A549 (cell line): ENCODE measurements at regions not wholly inside any gene's neighbourhood (a gene's known extent, or its start where the extent isn't known, plus 50 kb on each side); places are given as distances from the start of the nearest gene placed in this dataset.
A peak's percentile ranks its signal among the peaks of the same experiment; 100 is the strongest.

Experiments used
- BHLHE40 ChIP-seq: IDR thresholded peaks from 2 replicates; pipeline ENCODE4 v1.6.1; 2012; ENCODE audit warnings: low read depth, low read length, inconsistent platforms
- CBX2 ChIP-seq: fragments of 200-600 bp; sonication (generic); IDR thresholded peaks from 2 replicates; pipeline ENCODE4 v1.6.1; 2016; ENCODE audit warnings: low read depth, mild to moderate bottlenecking, borderline replicate concordance
- CBX8 ChIP-seq: fragments of 200-600 bp; sonication (generic); IDR thresholded peaks from 2 replicates; pipeline ENCODE4 v1.6.1; 2016
- CHD4 ChIP-seq: fragments of 200-600 bp; sonication (generic); IDR thresholded peaks from 2 replicates; pipeline ENCODE4 v1.6.1; 2016; ENCODE audit warnings: antibody characterized with exemption, mild to moderate bottlenecking, borderline replicate concordance
- EHMT2 ChIP-seq: fragments of 200-600 bp; sonication (generic); IDR thresholded peaks from 2 replicates; pipeline ENCODE4 v1.6.1; 2016; ENCODE audit warnings: antibody characterized with exemption, low read depth, mild to moderate bottlenecking, moderate library complexity
- EP300 ChIP-seq, 2 experiments: fragments of >200 bp; sonication (Bioruptor Twin); formaldehyde crosslinking; IDR thresholded peaks; 2 replicates in 1 of 2; 3 replicates in 1 of 2; pipeline ENCODE4 v1.6.1; 2016 to 2017
- FOSB ChIP-seq: fragments of 250-450 bp; sonication (Bioruptor Pico); IDR thresholded peaks from 2 replicates; pipeline ENCODE4 v1.5.0; 2020; ENCODE audit warnings: mild to moderate bottlenecking, moderate library complexity
- FOSL2 ChIP-seq, 2 experiments: fragments of 450-650 bp in 1 of 2; fragments of >200 bp in 1 of 2; sonication (Bioruptor Twin) in 1 of 2; formaldehyde crosslinking; IDR thresholded peaks; 2 replicates each; pipeline versions ENCODE4 v1.5.0 to v1.6.1; 2016 to 2020; ENCODE audit warnings: mild to moderate bottlenecking in 1 of 2, moderate library complexity in 1 of 2
- GATA3 ChIP-seq: IDR thresholded peaks from 2 replicates; pipeline ENCODE4 v1.6.1; 2012; ENCODE audit warnings: borderline replicate concordance
- HDAC2 ChIP-seq: fragments of 200-600 bp; sonication (generic); IDR thresholded peaks from 2 replicates; pipeline ENCODE4 v1.6.1; 2016
- HOXA7 ChIP-seq: fragments of 250-450 bp; sonication (Bioruptor Pico); IDR thresholded peaks from 2 replicates; pipeline ENCODE4 v1.5.0; 2020; ENCODE audit warnings: mild to moderate bottlenecking, moderate library complexity
- HOXB13 ChIP-seq: fragments of 250-450 bp; sonication (Bioruptor Pico); IDR thresholded peaks from 2 replicates; pipeline ENCODE4 v1.5.0; 2020; ENCODE audit warnings: low read depth, mild to moderate bottlenecking, moderate library complexity
- HOXB5 ChIP-seq: fragments of 250-450 bp; sonication (Bioruptor Pico); IDR thresholded peaks from 2 replicates; pipeline ENCODE4 v1.5.0; 2020; ENCODE audit warnings: mild to moderate bottlenecking, moderate library complexity
- KDM5A ChIP-seq: fragments of 200-600 bp; sonication (generic); IDR thresholded peaks from 2 replicates; pipeline ENCODE4 v1.6.1; 2016; ENCODE audit warnings: antibody characterized with exemption, mild to moderate bottlenecking
- MAZ ChIP-seq: fragments of 150-350 bp; IDR thresholded peaks from 2 replicates; pipeline ENCODE4 v1.6.1; 2014; ENCODE audit warnings: antibody characterized with exemption, low read depth, low read length, borderline replicate concordance
- MYC ChIP-seq: IDR thresholded peaks from 2 replicates; pipeline ENCODE4 v1.6.1; 2012; ENCODE audit warnings: mild to moderate bottlenecking, inconsistent platforms, low read length, improper control_type of control experiment, borderline replicate concordance
- NFE2L2 ChIP-seq: fragments of 150-350 bp; conservative IDR thresholded peaks from 2 replicates; pipeline ENCODE4 v1.6.1; 2014; ENCODE audit warnings: low read length
- PHF8 ChIP-seq: fragments of 200-600 bp; sonication (generic); IDR thresholded peaks from 2 replicates; pipeline ENCODE4 v1.6.1; 2016; ENCODE audit warnings: low read depth, mild to moderate bottlenecking, antibody characterized with exemption, moderate library complexity, borderline replicate concordance
- RAD21 ChIP-seq, 2 experiments: fragments of >200 bp in 1 of 2; sonication (Bioruptor Twin) in 1 of 2; formaldehyde crosslinking in 1 of 2; IDR thresholded peaks in 1 of 2; conservative IDR thresholded peaks in 1 of 2; 2 replicates in 1 of 2; 3 replicates in 1 of 2; pipeline ENCODE4 v1.6.1; 2012 to 2018; ENCODE audit warnings: inconsistent platforms in 1 of 2
- RNF2 ChIP-seq: fragments of 200-600 bp; sonication (generic); IDR thresholded peaks from 2 replicates; pipeline ENCODE4 v1.6.1; 2016; ENCODE audit warnings: low read depth, mild to moderate bottlenecking, antibody characterized with exemption, moderate library complexity, borderline replicate concordance
- SMC3 ChIP-seq: fragments of >200 bp; sonication (Bioruptor Twin); formaldehyde crosslinking; IDR thresholded peaks from 3 replicates; pipeline ENCODE4 v1.6.1; 2018; ENCODE audit warnings: inconsistent platforms
- TFCP2L1 ChIP-seq: fragments of 250-450 bp; sonication (Bioruptor Pico); IDR thresholded peaks from 2 replicates; pipeline ENCODE4 v1.5.0; 2021; ENCODE audit warnings: mild to moderate bottlenecking
- TP53 ChIP-seq: fragments of 250-450 bp; sonication (Bioruptor Pico); IDR thresholded peaks from 2 replicates; pipeline ENCODE4 v1.5.0; 2021; ENCODE audit warnings: mild to moderate bottlenecking, moderate library complexity
- ZFP36 ChIP-seq: fragments of 450-650 bp; IDR thresholded peaks from 2 replicates; pipeline ENCODE4 v1.6.1; 2014; ENCODE audit warnings: borderline replicate concordance; ENCODE audit not compliant: partially characterized antibody
- ZNF302 ChIP-seq: fragments of 250-450 bp; sonication (Bioruptor Pico); IDR thresholded peaks from 2 replicates; pipeline ENCODE4 v1.9.0; 2021; ENCODE audit warnings: inconsistent platforms, mild to moderate bottlenecking, moderate library complexity
- ZSCAN20 ChIP-seq: fragments of 250-450 bp; sonication (Bioruptor Pico); IDR thresholded peaks from 2 replicates; pipeline ENCODE4 v1.8.0; 2022; ENCODE audit warnings: mild to moderate bottlenecking, moderate library complexity
- TF ChIP-seq, protein P1 (sequence below): fragments of >200 bp; sonication (Bioruptor Twin); formaldehyde crosslinking; IDR thresholded peaks from 3 replicates; pipeline ENCODE4 v1.6.1; 2016
- TF ChIP-seq, protein P2 (sequence below): fragments of 250-450 bp; sonication (Bioruptor Pico); IDR thresholded peaks from 2 replicates; pipeline ENCODE4 v1.5.0; 2020; ENCODE audit warnings: low read depth, mild to moderate bottlenecking, moderate library complexity
- TF ChIP-seq, protein P3 (sequence below): fragments of 450-650 bp; IDR thresholded peaks from 2 replicates; pipeline ENCODE4 v1.6.1; 2014; ENCODE audit warnings: antibody characterized with exemption
- TF ChIP-seq, protein P4 (sequence below): IDR thresholded peaks from 2 replicates; pipeline ENCODE4 v1.6.1; 2012
- TF ChIP-seq, protein P5 (sequence below): fragments of 200-600 bp; sonication (generic); IDR thresholded peaks from 2 replicates; pipeline ENCODE4 v1.6.1; 2016; ENCODE audit warnings: antibody characterized with exemption, mild to moderate bottlenecking, moderate library complexity
- TF ChIP-seq, protein P6 (sequence below): fragments of 150-350 bp; IDR thresholded peaks from 2 replicates; pipeline ENCODE4 v1.6.1; 2014; ENCODE audit warnings: low read depth, mild to moderate bottlenecking, low read length
- TF ChIP-seq, protein P7 (sequence below): IDR thresholded peaks from 2 replicates; pipeline ENCODE4 v1.6.1; 2012; ENCODE audit warnings: low read depth, borderline replicate concordance
- TF ChIP-seq, protein P8 (sequence below): IDR thresholded peaks from 2 replicates; pipeline ENCODE4 v1.6.1; 2012

DNA sequence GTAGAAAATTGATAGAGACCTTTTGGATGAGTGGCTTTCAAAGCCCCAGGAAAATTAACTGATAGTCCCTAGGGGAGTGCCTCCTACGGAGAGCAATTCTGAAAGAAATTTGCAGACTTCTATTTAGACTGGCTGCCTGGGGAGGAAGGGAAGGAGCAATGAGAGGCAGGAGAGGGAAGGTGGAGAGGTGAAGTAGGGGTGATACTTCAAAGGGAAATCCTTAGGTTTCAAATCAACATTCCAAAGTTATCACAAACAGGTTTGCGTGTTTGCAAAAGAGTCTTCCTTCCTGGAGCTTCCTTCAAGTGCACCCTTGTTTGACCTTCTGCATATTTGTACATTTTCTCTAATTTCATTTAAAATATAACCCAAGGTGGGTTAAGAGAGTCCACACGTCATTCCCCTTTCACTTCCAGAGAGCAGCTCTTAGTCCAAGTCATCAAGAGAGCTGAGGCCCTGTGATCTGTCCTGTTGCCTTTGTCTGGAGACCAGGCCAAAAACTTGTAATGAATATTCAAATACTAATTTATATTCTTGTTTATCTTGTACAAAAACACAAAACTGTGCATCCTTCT is 157.8 kb downstream of the CLCN4 start (continued):
- TF ChIP-seq, protein P1, sequence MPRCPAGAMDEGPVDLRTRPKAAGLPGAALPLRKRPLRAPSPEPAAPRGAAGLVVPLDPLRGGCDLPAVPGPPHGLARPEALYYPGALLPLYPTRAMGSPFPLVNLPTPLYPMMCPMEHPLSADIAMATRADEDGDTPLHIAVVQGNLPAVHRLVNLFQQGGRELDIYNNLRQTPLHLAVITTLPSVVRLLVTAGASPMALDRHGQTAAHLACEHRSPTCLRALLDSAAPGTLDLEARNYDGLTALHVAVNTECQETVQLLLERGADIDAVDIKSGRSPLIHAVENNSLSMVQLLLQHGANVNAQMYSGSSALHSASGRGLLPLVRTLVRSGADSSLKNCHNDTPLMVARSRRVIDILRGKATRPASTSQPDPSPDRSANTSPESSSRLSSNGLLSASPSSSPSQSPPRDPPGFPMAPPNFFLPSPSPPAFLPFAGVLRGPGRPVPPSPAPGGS: peak; percentile 34; the same call in 1 of the 3 replicates
- TF ChIP-seq, protein P2, sequence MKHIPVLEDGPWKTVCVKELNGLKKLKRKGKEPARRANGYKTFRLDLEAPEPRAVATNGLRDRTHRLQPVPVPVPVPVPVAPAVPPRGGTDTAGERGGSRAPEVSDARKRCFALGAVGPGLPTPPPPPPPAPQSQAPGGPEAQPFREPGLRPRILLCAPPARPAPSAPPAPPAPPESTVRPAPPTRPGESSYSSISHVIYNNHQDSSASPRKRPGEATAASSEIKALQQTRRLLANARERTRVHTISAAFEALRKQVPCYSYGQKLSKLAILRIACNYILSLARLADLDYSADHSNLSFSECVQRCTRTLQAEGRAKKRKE: no peak
- TF ChIP-seq HDAC2 (no peak), TFCP2L1 (CRISPR knock-in tag) (no peak), FOSL2 (IDR thresholded peaks at IDR 0.05) (no peak), FOSL2 (CRISPR knock-in tag; IDR thresholded peaks at IDR 0.05) (no peak), ZFP36 (no peak), HOXA7 (no peak), MAZ (no peak), CBX2 (no peak), EP300 (IDR thresholded peaks at IDR 0.05) (peak; percentile 66 to 88; a peak in 4 of 5 replicates), GATA3 (peak; percentile 79), FOSB (CRISPR knock-in tag) (no peak), CBX8 (no peak), ZSCAN20 (CRISPR knock-in tag) (no peak), PHF8 (no peak), HOXB13 (CRISPR knock-in tag) (no peak), NFE2L2 (no peak), EHMT2 (no peak), ZNF302 (CRISPR knock-in tag) (peak; percentile 60; the same call in 1 of the 2 replicates), HOXB5 (no peak), BHLHE40 (no peak), SMC3 (0 out of 3 replicates have a peak, but pooled peaks have one; percentile 5), MYC (no peak), RNF2 (no peak), CHD4 (no peak), RAD21 (conservative IDR thresholded peaks at IDR 0.05 in 1 of 2, IDR thresholded peaks at IDR 0.05 in 1 of 2) (no peak), TP53 (CRISPR knock-in tag) (no peak), KDM5A (no peak)
- TF ChIP-seq, protein P3, sequence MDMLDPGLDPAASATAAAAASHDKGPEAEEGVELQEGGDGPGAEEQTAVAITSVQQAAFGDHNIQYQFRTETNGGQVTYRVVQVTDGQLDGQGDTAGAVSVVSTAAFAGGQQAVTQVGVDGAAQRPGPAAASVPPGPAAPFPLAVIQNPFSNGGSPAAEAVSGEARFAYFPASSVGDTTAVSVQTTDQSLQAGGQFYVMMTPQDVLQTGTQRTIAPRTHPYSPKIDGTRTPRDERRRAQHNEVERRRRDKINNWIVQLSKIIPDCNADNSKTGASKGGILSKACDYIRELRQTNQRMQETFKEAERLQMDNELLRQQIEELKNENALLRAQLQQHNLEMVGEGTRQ: no peak
- TF ChIP-seq, protein P4, sequence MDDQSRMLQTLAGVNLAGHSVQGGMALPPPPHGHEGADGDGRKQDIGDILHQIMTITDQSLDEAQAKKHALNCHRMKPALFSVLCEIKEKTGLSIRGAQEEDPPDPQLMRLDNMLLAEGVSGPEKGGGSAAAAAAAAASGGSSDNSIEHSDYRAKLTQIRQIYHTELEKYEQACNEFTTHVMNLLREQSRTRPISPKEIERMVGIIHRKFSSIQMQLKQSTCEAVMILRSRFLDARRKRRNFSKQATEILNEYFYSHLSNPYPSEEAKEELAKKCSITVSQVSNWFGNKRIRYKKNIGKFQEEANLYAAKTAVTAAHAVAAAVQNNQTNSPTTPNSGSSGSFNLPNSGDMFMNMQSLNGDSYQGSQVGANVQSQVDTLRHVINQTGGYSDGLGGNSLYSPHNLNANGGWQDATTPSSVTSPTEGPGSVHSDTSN: no peak
- TF ChIP-seq, protein P5, sequence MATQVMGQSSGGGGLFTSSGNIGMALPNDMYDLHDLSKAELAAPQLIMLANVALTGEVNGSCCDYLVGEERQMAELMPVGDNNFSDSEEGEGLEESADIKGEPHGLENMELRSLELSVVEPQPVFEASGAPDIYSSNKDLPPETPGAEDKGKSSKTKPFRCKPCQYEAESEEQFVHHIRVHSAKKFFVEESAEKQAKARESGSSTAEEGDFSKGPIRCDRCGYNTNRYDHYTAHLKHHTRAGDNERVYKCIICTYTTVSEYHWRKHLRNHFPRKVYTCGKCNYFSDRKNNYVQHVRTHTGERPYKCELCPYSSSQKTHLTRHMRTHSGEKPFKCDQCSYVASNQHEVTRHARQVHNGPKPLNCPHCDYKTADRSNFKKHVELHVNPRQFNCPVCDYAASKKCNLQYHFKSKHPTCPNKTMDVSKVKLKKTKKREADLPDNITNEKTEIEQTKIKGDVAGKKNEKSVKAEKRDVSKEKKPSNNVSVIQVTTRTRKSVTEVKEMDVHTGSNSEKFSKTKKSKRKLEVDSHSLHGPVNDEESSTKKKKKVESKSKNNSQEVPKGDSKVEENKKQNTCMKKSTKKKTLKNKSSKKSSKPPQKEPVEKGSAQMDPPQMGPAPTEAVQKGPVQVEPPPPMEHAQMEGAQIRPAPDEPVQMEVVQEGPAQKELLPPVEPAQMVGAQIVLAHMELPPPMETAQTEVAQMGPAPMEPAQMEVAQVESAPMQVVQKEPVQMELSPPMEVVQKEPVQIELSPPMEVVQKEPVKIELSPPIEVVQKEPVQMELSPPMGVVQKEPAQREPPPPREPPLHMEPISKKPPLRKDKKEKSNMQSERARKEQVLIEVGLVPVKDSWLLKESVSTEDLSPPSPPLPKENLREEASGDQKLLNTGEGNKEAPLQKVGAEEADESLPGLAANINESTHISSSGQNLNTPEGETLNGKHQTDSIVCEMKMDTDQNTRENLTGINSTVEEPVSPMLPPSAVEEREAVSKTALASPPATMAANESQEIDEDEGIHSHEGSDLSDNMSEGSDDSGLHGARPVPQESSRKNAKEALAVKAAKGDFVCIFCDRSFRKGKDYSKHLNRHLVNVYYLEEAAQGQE: no peak
- TF ChIP-seq, protein P6, sequence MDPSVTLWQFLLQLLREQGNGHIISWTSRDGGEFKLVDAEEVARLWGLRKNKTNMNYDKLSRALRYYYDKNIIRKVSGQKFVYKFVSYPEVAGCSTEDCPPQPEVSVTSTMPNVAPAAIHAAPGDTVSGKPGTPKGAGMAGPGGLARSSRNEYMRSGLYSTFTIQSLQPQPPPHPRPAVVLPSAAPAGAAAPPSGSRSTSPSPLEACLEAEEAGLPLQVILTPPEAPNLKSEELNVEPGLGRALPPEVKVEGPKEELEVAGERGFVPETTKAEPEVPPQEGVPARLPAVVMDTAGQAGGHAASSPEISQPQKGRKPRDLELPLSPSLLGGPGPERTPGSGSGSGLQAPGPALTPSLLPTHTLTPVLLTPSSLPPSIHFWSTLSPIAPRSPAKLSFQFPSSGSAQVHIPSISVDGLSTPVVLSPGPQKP: no peak
- TF ChIP-seq, protein P7, sequence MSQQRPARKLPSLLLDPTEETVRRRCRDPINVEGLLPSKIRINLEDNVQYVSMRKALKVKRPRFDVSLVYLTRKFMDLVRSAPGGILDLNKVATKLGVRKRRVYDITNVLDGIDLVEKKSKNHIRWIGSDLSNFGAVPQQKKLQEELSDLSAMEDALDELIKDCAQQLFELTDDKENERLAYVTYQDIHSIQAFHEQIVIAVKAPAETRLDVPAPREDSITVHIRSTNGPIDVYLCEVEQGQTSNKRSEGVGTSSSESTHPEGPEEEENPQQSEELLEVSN: no peak
- TF ChIP-seq, protein P8, sequence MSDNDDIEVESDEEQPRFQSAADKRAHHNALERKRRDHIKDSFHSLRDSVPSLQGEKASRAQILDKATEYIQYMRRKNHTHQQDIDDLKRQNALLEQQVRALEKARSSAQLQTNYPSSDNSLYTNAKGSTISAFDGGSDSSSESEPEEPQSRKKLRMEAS: no peak
